ENCODE measurements at regions not wholly inside any gene's neighbourhood (a gene's known extent, or its start where the extent isn't known, plus 50 kb on each side); places are given as distances from the start of the nearest gene placed in this dataset.
A peak's percentile ranks its signal among the peaks of the same experiment; 100 is the strongest.

DNA sequence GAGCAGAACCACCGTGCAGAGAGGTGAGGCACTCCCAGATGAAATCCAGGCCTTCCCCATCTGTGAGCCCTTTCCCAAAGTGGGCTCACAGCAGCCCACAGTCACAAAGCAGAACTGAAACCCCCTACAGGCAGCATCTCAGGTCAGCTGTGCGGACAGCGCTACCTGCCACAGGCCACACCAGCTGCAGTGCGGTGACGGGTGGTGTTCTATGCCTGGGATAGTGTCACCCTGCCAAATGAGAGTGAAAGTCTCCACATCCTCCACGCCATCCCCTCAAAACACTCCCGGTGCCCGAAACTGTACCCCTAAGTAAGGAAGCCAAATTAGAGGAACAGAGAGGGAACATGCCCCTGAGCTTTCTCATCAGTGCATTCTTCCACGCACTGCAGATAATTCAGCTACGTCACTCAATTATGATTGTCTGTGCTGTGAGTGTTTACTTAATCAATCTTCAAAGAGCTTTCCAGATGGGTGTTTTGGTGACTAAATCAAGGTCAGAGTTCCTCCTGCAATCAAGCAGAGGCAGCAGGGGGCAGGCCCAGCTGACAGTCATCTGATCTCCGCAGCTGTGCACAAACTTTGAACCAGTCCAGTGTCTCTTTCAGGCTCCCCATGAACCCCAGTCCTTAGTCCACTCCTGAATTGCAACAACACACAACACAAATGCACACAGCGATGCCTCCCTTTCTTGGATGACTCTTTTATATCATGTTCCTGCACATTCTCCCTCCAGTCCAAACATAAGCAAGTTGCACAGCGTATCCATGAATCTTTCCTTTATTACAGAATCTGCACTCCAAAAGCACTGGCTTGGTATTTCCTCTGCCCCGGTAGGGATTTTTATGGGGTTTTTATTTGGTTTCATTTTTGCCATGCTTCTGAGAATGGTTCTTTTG is 150.0 kb downstream of the TOMM20 start:
- TF ChIP-seq, protein P1, sequence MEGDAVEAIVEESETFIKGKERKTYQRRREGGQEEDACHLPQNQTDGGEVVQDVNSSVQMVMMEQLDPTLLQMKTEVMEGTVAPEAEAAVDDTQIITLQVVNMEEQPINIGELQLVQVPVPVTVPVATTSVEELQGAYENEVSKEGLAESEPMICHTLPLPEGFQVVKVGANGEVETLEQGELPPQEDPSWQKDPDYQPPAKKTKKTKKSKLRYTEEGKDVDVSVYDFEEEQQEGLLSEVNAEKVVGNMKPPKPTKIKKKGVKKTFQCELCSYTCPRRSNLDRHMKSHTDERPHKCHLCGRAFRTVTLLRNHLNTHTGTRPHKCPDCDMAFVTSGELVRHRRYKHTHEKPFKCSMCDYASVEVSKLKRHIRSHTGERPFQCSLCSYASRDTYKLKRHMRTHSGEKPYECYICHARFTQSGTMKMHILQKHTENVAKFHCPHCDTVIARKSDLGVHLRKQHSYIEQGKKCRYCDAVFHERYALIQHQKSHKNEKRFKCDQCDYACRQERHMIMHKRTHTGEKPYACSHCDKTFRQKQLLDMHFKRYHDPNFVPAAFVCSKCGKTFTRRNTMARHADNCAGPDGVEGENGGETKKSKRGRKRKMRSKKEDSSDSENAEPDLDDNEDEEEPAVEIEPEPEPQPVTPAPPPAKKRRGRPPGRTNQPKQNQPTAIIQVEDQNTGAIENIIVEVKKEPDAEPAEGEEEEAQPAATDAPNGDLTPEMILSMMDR (IDR thresholded peaks at IDR 0.05) = no peak
- DNase-seq (ENCODE audit: low spot score) = no peak
- ATAC-seq (ENCODE audit: low FRiP score) = no peak

DNA sequence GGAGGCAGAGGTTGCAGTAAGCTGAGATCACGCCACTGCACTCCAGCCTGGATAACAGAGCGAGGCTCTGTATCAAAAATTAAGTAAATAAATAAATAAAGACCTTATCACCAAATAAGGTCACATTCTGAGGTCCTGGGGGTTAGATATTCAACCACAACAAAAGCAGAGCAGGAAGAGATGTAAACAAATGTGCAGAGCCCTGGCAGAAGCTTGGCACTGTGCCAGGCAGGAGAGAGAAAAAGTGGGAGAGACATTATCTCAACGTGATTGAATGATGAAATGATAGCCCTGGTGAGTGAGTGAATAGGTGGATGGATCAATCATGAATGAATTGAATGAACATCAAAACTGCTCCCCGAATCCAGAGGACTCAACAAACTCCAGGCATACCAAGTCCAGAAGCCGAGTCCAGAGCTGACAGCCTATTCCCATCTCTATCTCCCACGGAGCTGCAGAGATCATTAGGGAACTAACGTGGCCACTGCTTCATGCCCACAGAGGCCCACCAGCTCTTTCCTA is 150.7 kb downstream of the TOMM20 start:
- DNase-seq (ENCODE audit: low spot score) (no peak), ATAC-seq (ENCODE audit: low FRiP score) (no peak)
- TF ChIP-seq, protein P1 (IDR thresholded peaks at IDR 0.05) = no peak

DNA sequence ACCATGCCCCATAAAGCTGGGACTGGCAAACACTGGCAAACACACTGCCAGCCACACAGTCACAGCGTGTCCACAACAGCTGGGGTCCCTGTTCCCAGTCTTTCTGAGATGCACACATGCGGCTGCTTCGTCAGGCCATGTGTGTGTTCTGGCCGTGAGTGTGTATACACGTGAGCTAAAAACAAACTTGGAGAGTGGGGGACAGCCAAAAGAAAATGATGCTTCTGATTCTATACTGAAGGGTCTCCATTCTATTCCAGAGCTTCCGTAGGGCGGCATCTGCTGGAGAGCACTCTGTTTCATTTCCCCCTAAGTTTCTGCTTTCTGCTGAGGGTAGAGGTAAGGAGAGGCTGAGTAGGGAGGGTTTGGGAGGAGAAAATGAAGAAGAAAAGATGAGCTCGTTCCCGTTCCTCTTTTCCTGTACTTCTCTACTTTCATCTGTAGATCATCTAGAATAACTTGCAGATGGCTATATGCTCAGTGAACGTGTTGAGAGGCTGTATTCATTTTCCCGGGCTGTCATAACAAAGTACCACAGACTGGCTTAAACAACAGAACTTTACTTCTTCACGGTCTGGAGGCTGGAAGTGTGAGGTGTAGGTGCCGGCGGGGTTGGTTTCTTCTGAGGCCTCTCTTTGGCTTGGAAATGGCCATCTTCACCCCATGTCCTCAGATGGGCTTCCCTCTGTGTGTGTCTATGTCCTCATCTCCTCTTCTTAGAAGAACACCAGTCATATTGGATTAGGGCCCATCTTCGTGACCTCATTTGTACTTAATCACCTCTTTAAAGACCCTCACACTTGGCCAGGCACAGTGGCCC is 151.6 kb downstream of the TOMM20 start:
- ATAC-seq (ENCODE audit: low FRiP score) (no peak), DNase-seq (ENCODE audit: low spot score) (no peak)
- TF ChIP-seq, protein P1 (IDR thresholded peaks at IDR 0.05) = no peak

DNA sequence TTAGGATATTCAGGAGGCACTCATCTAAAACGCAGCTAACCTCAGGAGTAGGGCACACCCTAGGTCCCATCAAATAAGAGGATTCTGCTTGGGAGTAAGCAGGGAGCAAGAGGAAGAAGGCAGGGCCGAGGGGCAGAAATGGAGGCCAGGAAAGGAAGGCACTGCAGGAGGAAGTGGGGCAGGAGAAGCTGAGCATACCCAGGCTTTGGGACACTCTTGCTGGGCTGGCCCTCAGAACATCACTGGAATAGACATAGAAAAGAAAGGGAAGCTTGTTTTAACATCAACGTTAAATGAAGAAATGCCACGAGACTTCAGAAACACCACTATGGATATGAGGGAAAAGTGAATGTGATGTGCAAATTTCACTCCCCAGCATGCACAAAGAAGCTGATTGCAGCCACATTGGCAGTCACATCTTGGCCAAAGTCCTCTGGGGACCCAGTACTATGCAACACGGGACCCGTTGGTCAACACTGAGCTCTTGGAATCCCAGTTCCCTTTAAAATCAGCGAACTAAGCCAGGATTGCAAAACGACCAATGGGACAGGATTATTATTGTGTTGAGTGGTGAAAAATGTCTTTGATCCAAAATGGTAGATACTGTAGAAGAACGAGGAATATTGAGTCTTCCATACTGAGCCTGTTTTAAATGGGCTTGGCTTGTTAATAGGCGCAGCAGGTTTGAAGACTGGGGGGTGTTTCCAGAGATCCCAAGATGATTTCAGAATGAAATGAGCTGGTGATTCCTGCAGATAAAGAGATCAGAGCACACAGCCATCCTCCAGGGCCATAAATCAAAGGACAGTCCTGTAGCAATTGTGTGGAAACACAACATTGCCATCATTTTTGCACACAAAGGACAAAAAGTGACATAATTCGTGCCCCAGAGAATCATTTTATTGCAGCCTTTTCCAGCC is 152.4 kb downstream of the TOMM20 start:
- TF ChIP-seq, protein P1 (IDR thresholded peaks at IDR 0.05) = no peak
- ATAC-seq (ENCODE audit: low FRiP score) (no peak), DNase-seq (ENCODE audit: low spot score) (no peak)

DNA sequence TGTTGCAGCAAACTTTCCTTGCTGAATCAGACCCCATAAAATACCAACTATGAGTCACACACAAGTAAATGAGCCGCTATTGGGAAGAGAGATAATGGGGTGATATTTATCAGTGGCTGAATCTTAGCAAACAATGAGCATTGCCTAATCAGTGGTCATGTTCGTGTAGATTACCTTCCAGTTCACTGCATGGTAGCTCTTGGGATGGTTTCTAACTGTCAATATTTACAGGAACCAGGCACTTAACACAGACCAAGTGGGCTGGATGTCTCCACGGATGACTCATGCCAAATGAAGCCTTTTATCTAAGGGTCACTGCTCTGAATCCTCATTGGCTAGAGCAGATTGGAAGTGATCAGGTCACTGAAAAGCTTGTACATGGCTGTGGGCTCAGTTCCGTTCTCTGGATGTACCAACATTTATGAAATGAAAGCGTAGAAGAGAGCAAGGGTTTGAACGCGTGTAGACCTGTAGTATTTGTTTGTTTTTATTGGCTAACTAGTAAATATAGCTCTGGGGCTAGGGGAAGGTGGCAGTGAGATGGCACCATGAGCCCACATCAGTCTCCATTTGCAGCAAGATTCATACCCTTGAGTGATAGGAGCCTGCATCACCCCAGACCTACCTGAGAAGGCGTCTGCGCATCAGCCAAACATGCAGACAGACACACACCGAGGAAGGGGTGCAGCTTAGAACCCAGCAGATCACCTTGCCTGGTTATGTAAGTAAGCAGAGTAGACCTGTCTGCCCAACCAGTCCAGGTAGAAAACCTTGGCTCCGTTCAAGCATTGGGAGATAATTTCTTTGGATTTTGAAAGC is 153.3 kb downstream of the TOMM20 start:
- TF ChIP-seq, protein P1 (IDR thresholded peaks at IDR 0.05) = no peak
- DNase-seq (ENCODE audit: low spot score) (no peak), ATAC-seq (ENCODE audit: low FRiP score) (peak; percentile 35)
